GM23338 (cell line): ENCODE measurements at regions not wholly inside any gene's neighbourhood (a gene's known extent, or its start where the extent isn't known, plus 50 kb on each side); places are given as distances from the start of the nearest gene placed in this dataset.

Experiments
- ATAC-seq: fragments of 200-7000 bp; cut with Tn5 transposase; 3 replicates; pipeline ENCODE4 v1.9.1; 2020
- DNase-seq: peaks from one replicate; pipeline ENCODE4 v3.0.0-alpha.2; 2015; ENCODE audit warnings: low spot score
- H2AFZ ChIP-seq: fragments of 200-600 bp; sonication (generic); 2 replicates; pipeline ENCODE4 v1.8.0; 2016; ENCODE audit warnings: antibody characterized with exemption, mild to moderate bottlenecking, moderate library complexity
- H3F3A ChIP-seq: fragments of 200-600 bp; sonication (generic); replicated peaks from 2 replicates; pipeline ENCODE4 v1.8.0; 2017; ENCODE audit warnings: antibody characterized with exemption, mixed run types, low read depth
- H3K27ac ChIP-seq: fragments of 200-600 bp; sonication (generic); 2 replicates; pipeline ENCODE4 v1.6.1; 2016; ENCODE audit warnings: low read depth
- H3K27me3 ChIP-seq: fragments of 200-600 bp; sonication (generic); 2 replicates; pipeline ENCODE4 v1.8.0; 2016; ENCODE audit warnings: mild to moderate bottlenecking, mixed run types, moderate library complexity; ENCODE audit not compliant: insufficient read depth
- H3K36me3 ChIP-seq: fragments of 200-600 bp; sonication (generic); 2 replicates; pipeline ENCODE4 v1.8.0; 2016; ENCODE audit warnings: mild to moderate bottlenecking; ENCODE audit not compliant: insufficient read depth
- H3K4me1 ChIP-seq: fragments of 200-600 bp; sonication (generic); 2 replicates; pipeline ENCODE4 v1.8.0; 2016; ENCODE audit warnings: mild to moderate bottlenecking, moderate library complexity; ENCODE audit not compliant: insufficient read depth
- H3K4me2 ChIP-seq: fragments of 200-600 bp; sonication (generic); 2 replicates; pipeline ENCODE4 v1.7.1; 2017; ENCODE audit warnings: mixed run types
- H3K4me3 ChIP-seq: fragments of 200-600 bp; sonication (generic); 2 replicates; pipeline ENCODE4 v1.6.1; 2016; ENCODE audit warnings: mixed run types
- H3K79me2 ChIP-seq: fragments of 200-600 bp; sonication (generic); replicated peaks from 2 replicates; pipeline ENCODE4 v1.8.0; 2017; ENCODE audit warnings: mild to moderate bottlenecking; ENCODE audit not compliant: insufficient read depth
- H3K9me2 ChIP-seq: fragments of 200-600 bp; sonication (generic); 2 replicates; pipeline ENCODE4 v1.8.0; 2017; ENCODE audit not compliant: insufficient read depth
- H4K20me1 ChIP-seq: fragments of 200-600 bp; sonication (generic); replicated peaks from 2 replicates; pipeline ENCODE4 v1.8.0; 2017; ENCODE audit warnings: mild to moderate bottlenecking; ENCODE audit not compliant: insufficient read depth
- H3K27ac Mint-ChIP-seq: 2 replicates; pipeline ENCODE4 v1.8.0; 2020; ENCODE audit warnings: inconsistent platforms, mild to moderate bottlenecking, moderate library complexity, mixed read lengths
- H3K27me3 Mint-ChIP-seq: 3 replicates; pipeline ENCODE4 v1.8.0; 2022; ENCODE audit warnings: low read depth, mild to moderate bottlenecking, moderate library complexity, mixed read lengths, inconsistent platforms; ENCODE audit not compliant: insufficient read depth, poor library complexity
- H3K36me3 Mint-ChIP-seq: 3 replicates; pipeline ENCODE4 v1.8.0; 2021; ENCODE audit warnings: low read depth, mild to moderate bottlenecking, inconsistent platforms, moderate library complexity, mixed read lengths
- H3K4me1 Mint-ChIP-seq: 3 replicates; pipeline ENCODE4 v1.8.0; 2020; ENCODE audit warnings: mild to moderate bottlenecking, inconsistent platforms, mixed read lengths
- H3K4me3 Mint-ChIP-seq: 3 replicates; pipeline ENCODE4 v1.8.0; 2021; ENCODE audit warnings: moderate library complexity, mild to moderate bottlenecking, inconsistent platforms, mixed read lengths
- H3K9me3 Mint-ChIP-seq: 3 replicates; pipeline ENCODE4 v1.8.0; 2020; ENCODE audit warnings: moderate library complexity, mild to moderate bottlenecking, inconsistent platforms, mixed read lengths
- CTCF ChIP-seq, 2 experiments: fragments of 200-600 bp in 1 of 2; sonication (generic) in 1 of 2; conservative IDR thresholded peaks; 2 replicates each; pipeline versions ENCODE4 v1.5.1 to v1.6.1; 2016 to 2017; ENCODE audit warnings: antibody characterized with exemption in 2 of 2, low read depth in 2 of 2, mild to moderate bottlenecking in 2 of 2, moderate library complexity in 1 of 2
- ETS1 ChIP-seq: IDR thresholded peaks from 2 replicates; pipeline ENCODE4 v1.6.1; 2016; ENCODE audit warnings: antibody characterized with exemption
- EZH2 ChIP-seq: fragments of 200-600 bp; sonication (generic); IDR thresholded peaks from one replicate; pipeline ENCODE4 v1.8.0; 2017; ENCODE audit warnings: antibody characterized with exemption, mild to moderate bottlenecking, low read depth; ENCODE audit not compliant: unreplicated experiment
- EZH2phosphoT487 ChIP-seq: fragments of 200-600 bp; sonication (generic); IDR thresholded peaks from one replicate; pipeline ENCODE4 v1.8.1; 2018; ENCODE audit warnings: antibody characterized with exemption; ENCODE audit not compliant: unreplicated experiment
- JUNB ChIP-seq: IDR thresholded peaks from one replicate; pipeline ENCODE4 v1.6.1; 2016; ENCODE audit warnings: antibody characterized with exemption; ENCODE audit not compliant: unreplicated experiment
- NANOG ChIP-seq: IDR thresholded peaks from 2 replicates; pipeline ENCODE4 v1.6.1; 2016; ENCODE audit warnings: antibody characterized with exemption, borderline replicate concordance
- POLR2AphosphoS5 ChIP-seq: IDR thresholded peaks from 2 replicates; pipeline ENCODE4 v1.6.1; 2016; ENCODE audit warnings: antibody characterized with exemption, low read depth
- STAT1 ChIP-seq: IDR thresholded peaks from one replicate; pipeline ENCODE4 v1.6.1; 2016; ENCODE audit warnings: antibody characterized with exemption; ENCODE audit not compliant: unreplicated experiment
- ZNF114 ChIP-seq: fragments of 250-450 bp; sonication (Bioruptor Pico); IDR thresholded peaks from 2 replicates; pipeline ENCODE4 v1.5.0; 2020; ENCODE audit warnings: mild to moderate bottlenecking, moderate library complexity
- ZNF331 ChIP-seq: fragments of 250-450 bp; sonication (Bioruptor Pico); IDR thresholded peaks from 2 replicates; pipeline ENCODE4 v1.5.0; 2020; ENCODE audit warnings: low read depth, mild to moderate bottlenecking, moderate library complexity
- TF ChIP-seq, protein P1 (sequence below): fragments of 250-450 bp; sonication (Bioruptor Pico); IDR thresholded peaks from 2 replicates; pipeline ENCODE4 v1.5.0; 2020; ENCODE audit warnings: mild to moderate bottlenecking, moderate library complexity
- TF ChIP-seq, protein P2 (sequence below): IDR thresholded peaks from one replicate; pipeline ENCODE4 v1.6.1; 2018; ENCODE audit warnings: antibody characterized with exemption; ENCODE audit not compliant: unreplicated experiment

- TF ChIP-seq ETS1, result no peak
- TF ChIP-seq CTCF (conservative IDR thresholded peaks at IDR 0.05; ENCODE audit: low read depth in 2 of 2), result no peak
Measured at GRCh38 chr19:32269831-32270230, 75.6 kb upstream of the ZNF507 start (continued).

DNA sequence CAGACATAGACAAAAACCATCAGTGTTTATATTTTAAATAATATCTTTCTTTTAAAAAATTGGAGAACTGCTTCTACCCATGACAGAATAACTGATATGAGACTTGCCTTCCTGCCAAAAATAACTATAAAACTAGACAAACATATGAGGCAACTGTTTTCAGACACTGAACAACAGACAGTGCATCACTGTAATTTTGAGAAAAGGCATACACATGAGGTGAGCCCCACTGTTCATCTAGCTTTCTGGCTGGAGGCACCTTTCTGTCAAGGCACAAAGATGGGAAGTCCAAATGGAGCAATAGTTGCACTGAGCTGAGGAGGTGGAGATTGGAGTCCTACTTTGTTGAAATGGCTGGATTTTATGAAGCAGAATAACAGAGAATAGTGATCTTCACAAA lies 71.9 kb upstream of the ZNF507 start:
- H3K9me3 Mint-ChIP-seq, result peaks cover 8% of the 10 kb centered on the region
- H3K4me1 Mint-ChIP-seq, result no peaks in the 10 kb centered on the region
- H3K27ac Mint-ChIP-seq, result no peak overlapping the region
- no peak for TF ChIP-seq ZNF331 (CRISPR knock-in tag)
- TF ChIP-seq, protein P1, sequence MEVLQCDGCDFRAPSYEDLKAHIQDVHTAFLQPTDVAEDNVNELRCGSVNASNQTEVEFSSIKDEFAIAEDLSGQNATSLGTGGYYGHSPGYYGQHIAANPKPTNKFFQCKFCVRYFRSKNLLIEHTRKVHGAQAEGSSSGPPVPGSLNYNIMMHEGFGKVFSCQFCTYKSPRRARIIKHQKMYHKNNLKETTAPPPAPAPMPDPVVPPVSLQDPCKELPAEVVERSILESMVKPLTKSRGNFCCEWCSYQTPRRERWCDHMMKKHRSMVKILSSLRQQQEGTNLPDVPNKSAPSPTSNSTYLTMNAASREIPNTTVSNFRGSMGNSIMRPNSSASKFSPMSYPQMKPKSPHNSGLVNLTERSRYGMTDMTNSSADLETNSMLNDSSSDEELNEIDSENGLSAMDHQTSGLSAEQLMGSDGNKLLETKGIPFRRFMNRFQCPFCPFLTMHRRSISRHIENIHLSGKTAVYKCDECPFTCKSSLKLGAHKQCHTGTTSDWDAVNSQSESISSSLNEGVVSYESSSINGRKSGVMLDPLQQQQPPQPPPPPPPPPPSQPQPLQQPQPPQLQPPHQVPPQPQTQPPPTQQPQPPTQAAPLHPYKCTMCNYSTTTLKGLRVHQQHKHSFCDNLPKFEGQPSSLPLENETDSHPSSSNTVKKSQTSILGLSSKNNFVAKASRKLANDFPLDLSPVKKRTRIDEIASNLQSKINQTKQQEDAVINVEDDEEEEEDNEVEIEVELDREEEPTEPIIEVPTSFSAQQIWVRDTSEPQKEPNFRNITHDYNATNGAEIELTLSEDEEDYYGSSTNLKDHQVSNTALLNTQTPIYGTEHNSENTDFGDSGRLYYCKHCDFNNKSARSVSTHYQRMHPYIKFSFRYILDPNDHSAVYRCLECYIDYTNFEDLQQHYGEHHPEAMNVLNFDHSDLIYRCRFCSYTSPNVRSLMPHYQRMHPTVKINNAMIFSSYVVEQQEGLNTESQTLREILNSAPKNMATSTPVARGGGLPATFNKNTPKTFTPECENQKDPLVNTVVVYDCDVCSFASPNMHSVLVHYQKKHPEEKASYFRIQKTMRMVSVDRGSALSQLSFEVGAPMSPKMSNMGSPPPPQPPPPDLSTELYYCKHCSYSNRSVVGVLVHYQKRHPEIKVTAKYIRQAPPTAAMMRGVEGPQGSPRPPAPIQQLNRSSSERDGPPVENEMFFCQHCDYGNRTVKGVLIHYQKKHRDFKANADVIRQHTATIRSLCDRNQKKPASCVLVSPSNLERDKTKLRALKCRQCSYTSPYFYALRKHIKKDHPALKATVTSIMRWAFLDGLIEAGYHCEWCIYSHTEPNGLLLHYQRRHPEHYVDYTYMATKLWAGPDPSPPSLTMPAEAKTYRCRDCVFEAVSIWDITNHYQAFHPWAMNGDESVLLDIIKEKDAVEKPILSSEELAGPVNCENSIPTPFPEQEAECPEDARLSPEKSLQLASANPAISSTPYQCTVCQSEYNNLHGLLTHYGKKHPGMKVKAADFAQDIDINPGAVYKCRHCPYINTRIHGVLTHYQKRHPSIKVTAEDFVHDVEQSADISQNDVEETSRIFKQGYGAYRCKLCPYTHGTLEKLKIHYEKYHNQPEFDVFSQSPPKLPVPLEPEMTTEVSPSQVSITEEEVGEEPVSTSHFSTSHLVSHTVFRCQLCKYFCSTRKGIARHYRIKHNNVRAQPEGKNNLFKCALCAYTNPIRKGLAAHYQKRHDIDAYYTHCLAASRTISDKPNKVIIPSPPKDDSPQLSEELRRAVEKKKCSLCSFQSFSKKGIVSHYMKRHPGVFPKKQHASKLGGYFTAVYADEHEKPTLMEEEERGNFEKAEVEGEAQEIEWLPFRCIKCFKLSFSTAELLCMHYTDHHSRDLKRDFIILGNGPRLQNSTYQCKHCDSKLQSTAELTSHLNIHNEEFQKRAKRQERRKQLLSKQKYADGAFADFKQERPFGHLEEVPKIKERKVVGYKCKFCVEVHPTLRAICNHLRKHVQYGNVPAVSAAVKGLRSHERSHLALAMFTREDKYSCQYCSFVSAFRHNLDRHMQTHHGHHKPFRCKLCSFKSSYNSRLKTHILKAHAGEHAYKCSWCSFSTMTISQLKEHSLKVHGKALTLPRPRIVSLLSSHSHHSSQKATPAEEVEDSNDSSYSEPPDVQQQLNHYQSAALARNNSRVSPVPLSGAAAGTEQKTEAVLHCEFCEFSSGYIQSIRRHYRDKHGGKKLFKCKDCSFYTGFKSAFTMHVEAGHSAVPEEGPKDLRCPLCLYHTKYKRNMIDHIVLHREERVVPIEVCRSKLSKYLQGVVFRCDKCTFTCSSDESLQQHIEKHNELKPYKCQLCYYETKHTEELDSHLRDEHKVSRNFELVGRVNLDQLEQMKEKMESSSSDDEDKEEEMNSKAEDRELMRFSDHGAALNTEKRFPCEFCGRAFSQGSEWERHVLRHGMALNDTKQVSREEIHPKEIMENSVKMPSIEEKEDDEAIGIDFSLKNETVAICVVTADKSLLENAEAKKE (CRISPR knock-in tag), result no peak
- no peak for TF ChIP-seq POLR2AphosphoS5
- TF ChIP-seq STAT1, result no peak
- no peak for TF ChIP-seq ETS1
- no peak for TF ChIP-seq NANOG
- TF ChIP-seq ZNF114 (CRISPR knock-in tag), result no peak
- no peak for TF ChIP-seq JUNB
- TF ChIP-seq EZH2, result no peak
- TF ChIP-seq EZH2phosphoT487, result no peak
- TF ChIP-seq, protein P2, sequence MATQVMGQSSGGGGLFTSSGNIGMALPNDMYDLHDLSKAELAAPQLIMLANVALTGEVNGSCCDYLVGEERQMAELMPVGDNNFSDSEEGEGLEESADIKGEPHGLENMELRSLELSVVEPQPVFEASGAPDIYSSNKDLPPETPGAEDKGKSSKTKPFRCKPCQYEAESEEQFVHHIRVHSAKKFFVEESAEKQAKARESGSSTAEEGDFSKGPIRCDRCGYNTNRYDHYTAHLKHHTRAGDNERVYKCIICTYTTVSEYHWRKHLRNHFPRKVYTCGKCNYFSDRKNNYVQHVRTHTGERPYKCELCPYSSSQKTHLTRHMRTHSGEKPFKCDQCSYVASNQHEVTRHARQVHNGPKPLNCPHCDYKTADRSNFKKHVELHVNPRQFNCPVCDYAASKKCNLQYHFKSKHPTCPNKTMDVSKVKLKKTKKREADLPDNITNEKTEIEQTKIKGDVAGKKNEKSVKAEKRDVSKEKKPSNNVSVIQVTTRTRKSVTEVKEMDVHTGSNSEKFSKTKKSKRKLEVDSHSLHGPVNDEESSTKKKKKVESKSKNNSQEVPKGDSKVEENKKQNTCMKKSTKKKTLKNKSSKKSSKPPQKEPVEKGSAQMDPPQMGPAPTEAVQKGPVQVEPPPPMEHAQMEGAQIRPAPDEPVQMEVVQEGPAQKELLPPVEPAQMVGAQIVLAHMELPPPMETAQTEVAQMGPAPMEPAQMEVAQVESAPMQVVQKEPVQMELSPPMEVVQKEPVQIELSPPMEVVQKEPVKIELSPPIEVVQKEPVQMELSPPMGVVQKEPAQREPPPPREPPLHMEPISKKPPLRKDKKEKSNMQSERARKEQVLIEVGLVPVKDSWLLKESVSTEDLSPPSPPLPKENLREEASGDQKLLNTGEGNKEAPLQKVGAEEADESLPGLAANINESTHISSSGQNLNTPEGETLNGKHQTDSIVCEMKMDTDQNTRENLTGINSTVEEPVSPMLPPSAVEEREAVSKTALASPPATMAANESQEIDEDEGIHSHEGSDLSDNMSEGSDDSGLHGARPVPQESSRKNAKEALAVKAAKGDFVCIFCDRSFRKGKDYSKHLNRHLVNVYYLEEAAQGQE, result no peak

More for the DNA sequence above, 71.9 kb upstream of the ZNF507 start:
- no peak overlapping the region for H3K4me2 ChIP-seq
- no peaks in the 10 kb centered on the region for H3K4me1 ChIP-seq
- DNase-seq (no peak), ATAC-seq (no peak)
- peaks cover 7% of the 10 kb centered on the region for H3K27me3 Mint-ChIP-seq
- no peaks in the 10 kb centered on the region for H3K79me2 ChIP-seq
- no peak overlapping the region for H3K4me3 ChIP-seq
- no peak overlapping the region for H3K27ac ChIP-seq
- H3K36me3 ChIP-seq, result no peaks in the 10 kb centered on the region
- no peak overlapping the region for H3K4me3 Mint-ChIP-seq
- H4K20me1 ChIP-seq, result no peaks in the 10 kb centered on the region
- peaks cover 2% of the 10 kb centered on the region; the same call in 1 of the 3 replicates for H3K36me3 Mint-ChIP-seq
- H3K9me2 ChIP-seq, result peaks cover 3% of the 10 kb centered on the region
- no peaks in the 10 kb centered on the region for H3F3A ChIP-seq
- H3K27me3 ChIP-seq, result no peaks in the 10 kb centered on the region
- H2AFZ ChIP-seq, result no peak overlapping the region
